ENCODE measurements at regions not wholly inside any gene's neighbourhood (a gene's known extent, or its start where the extent isn't known, plus 50 kb on each side); places are given as distances from the start of the nearest gene placed in this dataset.

DNA sequence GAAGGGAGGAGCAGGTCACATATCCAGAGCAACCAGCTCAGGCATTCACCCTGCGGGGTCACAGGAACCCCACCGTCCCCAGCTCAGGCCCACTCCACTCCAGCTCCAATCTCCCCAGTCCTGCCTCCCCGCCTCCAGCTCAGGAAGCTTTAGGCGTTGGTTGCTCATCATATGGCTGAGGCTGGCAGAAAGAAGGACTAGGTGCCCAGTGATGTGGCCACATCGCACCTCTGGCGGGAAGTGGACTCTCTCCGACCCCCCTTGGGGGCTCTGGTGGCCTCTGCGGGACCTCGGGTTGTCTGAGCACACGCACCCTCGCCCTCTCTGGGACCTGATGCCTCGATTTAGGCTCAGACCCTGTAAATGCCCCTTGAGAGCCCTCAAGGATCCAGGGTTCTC, 187.7 kb downstream of the ZFP36L2 start (continued):
- TF ChIP-seq, protein P1, sequence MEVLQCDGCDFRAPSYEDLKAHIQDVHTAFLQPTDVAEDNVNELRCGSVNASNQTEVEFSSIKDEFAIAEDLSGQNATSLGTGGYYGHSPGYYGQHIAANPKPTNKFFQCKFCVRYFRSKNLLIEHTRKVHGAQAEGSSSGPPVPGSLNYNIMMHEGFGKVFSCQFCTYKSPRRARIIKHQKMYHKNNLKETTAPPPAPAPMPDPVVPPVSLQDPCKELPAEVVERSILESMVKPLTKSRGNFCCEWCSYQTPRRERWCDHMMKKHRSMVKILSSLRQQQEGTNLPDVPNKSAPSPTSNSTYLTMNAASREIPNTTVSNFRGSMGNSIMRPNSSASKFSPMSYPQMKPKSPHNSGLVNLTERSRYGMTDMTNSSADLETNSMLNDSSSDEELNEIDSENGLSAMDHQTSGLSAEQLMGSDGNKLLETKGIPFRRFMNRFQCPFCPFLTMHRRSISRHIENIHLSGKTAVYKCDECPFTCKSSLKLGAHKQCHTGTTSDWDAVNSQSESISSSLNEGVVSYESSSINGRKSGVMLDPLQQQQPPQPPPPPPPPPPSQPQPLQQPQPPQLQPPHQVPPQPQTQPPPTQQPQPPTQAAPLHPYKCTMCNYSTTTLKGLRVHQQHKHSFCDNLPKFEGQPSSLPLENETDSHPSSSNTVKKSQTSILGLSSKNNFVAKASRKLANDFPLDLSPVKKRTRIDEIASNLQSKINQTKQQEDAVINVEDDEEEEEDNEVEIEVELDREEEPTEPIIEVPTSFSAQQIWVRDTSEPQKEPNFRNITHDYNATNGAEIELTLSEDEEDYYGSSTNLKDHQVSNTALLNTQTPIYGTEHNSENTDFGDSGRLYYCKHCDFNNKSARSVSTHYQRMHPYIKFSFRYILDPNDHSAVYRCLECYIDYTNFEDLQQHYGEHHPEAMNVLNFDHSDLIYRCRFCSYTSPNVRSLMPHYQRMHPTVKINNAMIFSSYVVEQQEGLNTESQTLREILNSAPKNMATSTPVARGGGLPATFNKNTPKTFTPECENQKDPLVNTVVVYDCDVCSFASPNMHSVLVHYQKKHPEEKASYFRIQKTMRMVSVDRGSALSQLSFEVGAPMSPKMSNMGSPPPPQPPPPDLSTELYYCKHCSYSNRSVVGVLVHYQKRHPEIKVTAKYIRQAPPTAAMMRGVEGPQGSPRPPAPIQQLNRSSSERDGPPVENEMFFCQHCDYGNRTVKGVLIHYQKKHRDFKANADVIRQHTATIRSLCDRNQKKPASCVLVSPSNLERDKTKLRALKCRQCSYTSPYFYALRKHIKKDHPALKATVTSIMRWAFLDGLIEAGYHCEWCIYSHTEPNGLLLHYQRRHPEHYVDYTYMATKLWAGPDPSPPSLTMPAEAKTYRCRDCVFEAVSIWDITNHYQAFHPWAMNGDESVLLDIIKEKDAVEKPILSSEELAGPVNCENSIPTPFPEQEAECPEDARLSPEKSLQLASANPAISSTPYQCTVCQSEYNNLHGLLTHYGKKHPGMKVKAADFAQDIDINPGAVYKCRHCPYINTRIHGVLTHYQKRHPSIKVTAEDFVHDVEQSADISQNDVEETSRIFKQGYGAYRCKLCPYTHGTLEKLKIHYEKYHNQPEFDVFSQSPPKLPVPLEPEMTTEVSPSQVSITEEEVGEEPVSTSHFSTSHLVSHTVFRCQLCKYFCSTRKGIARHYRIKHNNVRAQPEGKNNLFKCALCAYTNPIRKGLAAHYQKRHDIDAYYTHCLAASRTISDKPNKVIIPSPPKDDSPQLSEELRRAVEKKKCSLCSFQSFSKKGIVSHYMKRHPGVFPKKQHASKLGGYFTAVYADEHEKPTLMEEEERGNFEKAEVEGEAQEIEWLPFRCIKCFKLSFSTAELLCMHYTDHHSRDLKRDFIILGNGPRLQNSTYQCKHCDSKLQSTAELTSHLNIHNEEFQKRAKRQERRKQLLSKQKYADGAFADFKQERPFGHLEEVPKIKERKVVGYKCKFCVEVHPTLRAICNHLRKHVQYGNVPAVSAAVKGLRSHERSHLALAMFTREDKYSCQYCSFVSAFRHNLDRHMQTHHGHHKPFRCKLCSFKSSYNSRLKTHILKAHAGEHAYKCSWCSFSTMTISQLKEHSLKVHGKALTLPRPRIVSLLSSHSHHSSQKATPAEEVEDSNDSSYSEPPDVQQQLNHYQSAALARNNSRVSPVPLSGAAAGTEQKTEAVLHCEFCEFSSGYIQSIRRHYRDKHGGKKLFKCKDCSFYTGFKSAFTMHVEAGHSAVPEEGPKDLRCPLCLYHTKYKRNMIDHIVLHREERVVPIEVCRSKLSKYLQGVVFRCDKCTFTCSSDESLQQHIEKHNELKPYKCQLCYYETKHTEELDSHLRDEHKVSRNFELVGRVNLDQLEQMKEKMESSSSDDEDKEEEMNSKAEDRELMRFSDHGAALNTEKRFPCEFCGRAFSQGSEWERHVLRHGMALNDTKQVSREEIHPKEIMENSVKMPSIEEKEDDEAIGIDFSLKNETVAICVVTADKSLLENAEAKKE (CRISPR knock-in tag; IDR thresholded peaks at IDR 0.05): no peak
- TF ChIP-seq POLR2AphosphoS5 (IDR thresholded peaks at IDR 0.05; ENCODE audit: low read depth) (no peak), EZH2phosphoT487 (IDR thresholded peaks at IDR 0.05; ENCODE audit: unreplicated experiment) (no peak), EZH2 (IDR thresholded peaks at IDR 0.05; ENCODE audit: low read depth, unreplicated experiment) (no peak), ZNF114 (CRISPR knock-in tag; IDR thresholded peaks at IDR 0.05) (no peak)
- TF ChIP-seq, protein P2, sequence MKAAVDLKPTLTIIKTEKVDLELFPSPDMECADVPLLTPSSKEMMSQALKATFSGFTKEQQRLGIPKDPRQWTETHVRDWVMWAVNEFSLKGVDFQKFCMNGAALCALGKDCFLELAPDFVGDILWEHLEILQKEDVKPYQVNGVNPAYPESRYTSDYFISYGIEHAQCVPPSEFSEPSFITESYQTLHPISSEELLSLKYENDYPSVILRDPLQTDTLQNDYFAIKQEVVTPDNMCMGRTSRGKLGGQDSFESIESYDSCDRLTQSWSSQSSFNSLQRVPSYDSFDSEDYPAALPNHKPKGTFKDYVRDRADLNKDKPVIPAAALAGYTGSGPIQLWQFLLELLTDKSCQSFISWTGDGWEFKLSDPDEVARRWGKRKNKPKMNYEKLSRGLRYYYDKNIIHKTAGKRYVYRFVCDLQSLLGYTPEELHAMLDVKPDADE (IDR thresholded peaks at IDR 0.05): no peak

DNA sequence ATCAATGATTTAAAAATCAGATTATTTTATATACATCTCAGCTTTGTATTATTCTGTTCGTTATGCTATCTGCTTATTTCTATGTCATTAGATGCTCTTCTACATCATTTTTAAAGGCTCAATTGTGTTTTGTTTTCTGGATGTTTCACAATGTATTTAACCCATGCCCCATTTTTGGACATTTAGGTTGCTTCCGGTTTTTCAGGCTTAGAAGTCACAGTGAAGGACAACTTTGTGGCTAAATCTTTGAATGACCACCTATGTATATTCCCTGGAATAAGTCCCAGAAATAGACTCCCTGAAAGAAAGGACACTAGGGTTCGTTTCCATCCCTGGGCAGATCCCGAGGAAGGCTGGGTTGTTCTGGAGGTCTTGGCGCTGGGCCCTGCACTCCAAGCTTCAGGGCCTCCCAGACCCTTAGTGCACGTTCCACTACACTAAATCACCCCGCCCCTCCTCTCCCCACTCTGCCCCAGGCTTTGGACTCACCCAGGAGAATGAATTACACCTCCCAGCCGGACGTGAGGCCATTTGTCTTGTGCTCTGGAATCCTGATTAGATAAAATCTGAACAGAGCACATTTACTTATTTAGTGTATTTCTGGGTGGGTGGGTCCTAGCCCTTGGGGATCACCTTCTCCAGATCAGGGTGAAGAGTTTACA, 188.2 kb downstream of the ZFP36L2 start:
- 0 out of 2 replicates have a peak, but pooled peaks cover 9% of the 10 kb centered on the region for H3K4me1 ChIP-seq (ENCODE audit: insufficient read depth)
- no peaks in the 10 kb centered on the region for H3K79me2 ChIP-seq (replicated peaks; ENCODE audit: insufficient read depth)
- H3K9me3 Mint-ChIP-seq: no peaks in the 10 kb centered on the region; the same call in 2 of the 3 replicates
- peaks cover 16% of the 10 kb centered on the region for H3K4me1 Mint-ChIP-seq
- no peaks in the 10 kb centered on the region for H3K36me3 ChIP-seq (ENCODE audit: insufficient read depth)
- peaks cover 12% of the 10 kb centered on the region for H3K27me3 Mint-ChIP-seq (ENCODE audit: insufficient read depth, low read depth, poor library complexity)
- no peak overlapping the region for H3K4me3 ChIP-seq
- DNase-seq (ENCODE audit: low spot score): no peak
- no peaks in the 10 kb centered on the region for H3K9me2 ChIP-seq (ENCODE audit: insufficient read depth)
- H3K27ac ChIP-seq (ENCODE audit: low read depth): no peak overlapping the region
- no peak overlapping the region for H2AFZ ChIP-seq
- H3K4me3 Mint-ChIP-seq: no peak overlapping the region
- H3K27me3 ChIP-seq (ENCODE audit: insufficient read depth): no peaks in the 10 kb centered on the region
- no peak for ATAC-seq
- no peak overlapping the region for H3K27ac Mint-ChIP-seq
- no peaks in the 10 kb centered on the region for H3F3A ChIP-seq (replicated peaks; ENCODE audit: low read depth)
- no peak overlapping the region for H3K4me2 ChIP-seq
- no peaks in the 10 kb centered on the region; the same call in 2 of the 3 replicates for H3K36me3 Mint-ChIP-seq (ENCODE audit: low read depth)
- H4K20me1 ChIP-seq (replicated peaks; ENCODE audit: insufficient read depth): no peaks in the 10 kb centered on the region
- no peak for TF ChIP-seq JUNB (IDR thresholded peaks at IDR 0.05; ENCODE audit: unreplicated experiment)
- TF ChIP-seq, protein P3, sequence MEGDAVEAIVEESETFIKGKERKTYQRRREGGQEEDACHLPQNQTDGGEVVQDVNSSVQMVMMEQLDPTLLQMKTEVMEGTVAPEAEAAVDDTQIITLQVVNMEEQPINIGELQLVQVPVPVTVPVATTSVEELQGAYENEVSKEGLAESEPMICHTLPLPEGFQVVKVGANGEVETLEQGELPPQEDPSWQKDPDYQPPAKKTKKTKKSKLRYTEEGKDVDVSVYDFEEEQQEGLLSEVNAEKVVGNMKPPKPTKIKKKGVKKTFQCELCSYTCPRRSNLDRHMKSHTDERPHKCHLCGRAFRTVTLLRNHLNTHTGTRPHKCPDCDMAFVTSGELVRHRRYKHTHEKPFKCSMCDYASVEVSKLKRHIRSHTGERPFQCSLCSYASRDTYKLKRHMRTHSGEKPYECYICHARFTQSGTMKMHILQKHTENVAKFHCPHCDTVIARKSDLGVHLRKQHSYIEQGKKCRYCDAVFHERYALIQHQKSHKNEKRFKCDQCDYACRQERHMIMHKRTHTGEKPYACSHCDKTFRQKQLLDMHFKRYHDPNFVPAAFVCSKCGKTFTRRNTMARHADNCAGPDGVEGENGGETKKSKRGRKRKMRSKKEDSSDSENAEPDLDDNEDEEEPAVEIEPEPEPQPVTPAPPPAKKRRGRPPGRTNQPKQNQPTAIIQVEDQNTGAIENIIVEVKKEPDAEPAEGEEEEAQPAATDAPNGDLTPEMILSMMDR (conservative IDR thresholded peaks at IDR 0.05; ENCODE audit: low read depth in 2 of 2): no peak
- no peak for TF ChIP-seq NANOG (IDR thresholded peaks at IDR 0.05; ENCODE audit: borderline replicate concordance)
- TF ChIP-seq, protein P4, sequence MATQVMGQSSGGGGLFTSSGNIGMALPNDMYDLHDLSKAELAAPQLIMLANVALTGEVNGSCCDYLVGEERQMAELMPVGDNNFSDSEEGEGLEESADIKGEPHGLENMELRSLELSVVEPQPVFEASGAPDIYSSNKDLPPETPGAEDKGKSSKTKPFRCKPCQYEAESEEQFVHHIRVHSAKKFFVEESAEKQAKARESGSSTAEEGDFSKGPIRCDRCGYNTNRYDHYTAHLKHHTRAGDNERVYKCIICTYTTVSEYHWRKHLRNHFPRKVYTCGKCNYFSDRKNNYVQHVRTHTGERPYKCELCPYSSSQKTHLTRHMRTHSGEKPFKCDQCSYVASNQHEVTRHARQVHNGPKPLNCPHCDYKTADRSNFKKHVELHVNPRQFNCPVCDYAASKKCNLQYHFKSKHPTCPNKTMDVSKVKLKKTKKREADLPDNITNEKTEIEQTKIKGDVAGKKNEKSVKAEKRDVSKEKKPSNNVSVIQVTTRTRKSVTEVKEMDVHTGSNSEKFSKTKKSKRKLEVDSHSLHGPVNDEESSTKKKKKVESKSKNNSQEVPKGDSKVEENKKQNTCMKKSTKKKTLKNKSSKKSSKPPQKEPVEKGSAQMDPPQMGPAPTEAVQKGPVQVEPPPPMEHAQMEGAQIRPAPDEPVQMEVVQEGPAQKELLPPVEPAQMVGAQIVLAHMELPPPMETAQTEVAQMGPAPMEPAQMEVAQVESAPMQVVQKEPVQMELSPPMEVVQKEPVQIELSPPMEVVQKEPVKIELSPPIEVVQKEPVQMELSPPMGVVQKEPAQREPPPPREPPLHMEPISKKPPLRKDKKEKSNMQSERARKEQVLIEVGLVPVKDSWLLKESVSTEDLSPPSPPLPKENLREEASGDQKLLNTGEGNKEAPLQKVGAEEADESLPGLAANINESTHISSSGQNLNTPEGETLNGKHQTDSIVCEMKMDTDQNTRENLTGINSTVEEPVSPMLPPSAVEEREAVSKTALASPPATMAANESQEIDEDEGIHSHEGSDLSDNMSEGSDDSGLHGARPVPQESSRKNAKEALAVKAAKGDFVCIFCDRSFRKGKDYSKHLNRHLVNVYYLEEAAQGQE (IDR thresholded peaks at IDR 0.05; ENCODE audit: unreplicated experiment): no peak
- TF ChIP-seq, protein P2 (IDR thresholded peaks at IDR 0.05): no peak
- no peak for TF ChIP-seq ZNF331 (CRISPR knock-in tag; IDR thresholded peaks at IDR 0.05; ENCODE audit: low read depth)

Measured in GM23338 (cell line).